ENCODE measurements at regions not wholly inside any gene's neighbourhood (a gene's known extent, or its start where the extent isn't known, plus 50 kb on each side); places are given as distances from the start of the nearest gene placed in this dataset.

GRCh38 chr1:177869586-177869985, 100.3 kb downstream of the SEC16B start:
- TF ChIP-seq CTCF (conservative IDR thresholded peaks at IDR 0.05) (no peak), EZH2 (IDR thresholded peaks at IDR 0.05; ENCODE audit: low read depth) (no peak)

Measured in PC-9 (cell line).